SU-DHL-6 (cell line): ENCODE measurements at regions not wholly inside any gene's neighbourhood (a gene's known extent, or its start where the extent isn't known, plus 50 kb on each side); places are given as distances from the start of the nearest gene placed in this dataset.

Experiments
- CTCF ChIP-seq: fragments of 200-600 bp; sonication (generic); IDR thresholded peaks from one replicate; pipeline ENCODE4 v1.5.1; 2017; ENCODE audit warnings: antibody characterized with exemption, mild to moderate bottlenecking, low read length, moderate library complexity; ENCODE audit not compliant: insufficient read depth, poor library complexity, severe bottlenecking
- EZH2phosphoT487 ChIP-seq: fragments of 200-600 bp; sonication (generic), shearing (Covaris generic); conservative IDR thresholded peaks from 2 replicates; pipeline ENCODE4 v1.6.1; 2018; ENCODE audit warnings: mild to moderate bottlenecking, antibody characterized with exemption, low read length, moderate library complexity, mixed read lengths

- no peak for TF ChIP-seq CTCF
- TF ChIP-seq EZH2phosphoT487, result no peak
These were observed 429.1 kb upstream of the NFE2L3 start for GRCh38 chr7:25722856-25723255.
